Adipocyte (in vitro differentiated cells): ENCODE measurements at regions not wholly inside any gene's neighbourhood (a gene's known extent, or its start where the extent isn't known, plus 50 kb on each side); places are given as distances from the start of the nearest gene placed in this dataset.

Experiments used
- DNase-seq: peaks from one replicate; pipeline ENCODE4 v3.0.0-alpha.2; 2015; ENCODE audit warnings: low read depth
- H3K27me3 ChIP-seq: replicated peaks from 2 replicates; pipeline ENCODE4 v1.7.0; 2013; ENCODE audit warnings: mild to moderate bottlenecking, low read length, moderate library complexity; ENCODE audit not compliant: control insufficient read depth, insufficient read depth
- H3K36me3 ChIP-seq: 2 replicates; pipeline ENCODE4 v1.7.0; 2013; ENCODE audit warnings: low read length, mild to moderate bottlenecking, moderate library complexity; ENCODE audit not compliant: control insufficient read depth, insufficient read depth, severe bottlenecking
- H3K4me1 ChIP-seq: 2 replicates; pipeline ENCODE4 v1.7.0; 2013; ENCODE audit warnings: mild to moderate bottlenecking, low read length, moderate library complexity; ENCODE audit not compliant: control insufficient read depth, insufficient read depth
- H3K4me3 ChIP-seq: 2 replicates; pipeline ENCODE4 v1.7.0; 2013; ENCODE audit warnings: mild to moderate bottlenecking, low read length, moderate library complexity
- H3K9ac ChIP-seq: 2 replicates; pipeline ENCODE4 v1.7.0; 2013; ENCODE audit warnings: mild to moderate bottlenecking, low read length, moderate library complexity
- H3K9me3 ChIP-seq: 2 replicates; pipeline ENCODE4 v1.7.0; 2013; ENCODE audit warnings: mild to moderate bottlenecking, low read length, moderate library complexity; ENCODE audit not compliant: control insufficient read depth

GRCh38 chr7:137094-137891 is 55.1 kb upstream of the FAM20C start:
- H3K4me3 ChIP-seq: no peak overlapping the region
- H3K9ac ChIP-seq: no peak overlapping the region
- no peaks in the 10 kb centered on the region for H3K36me3 ChIP-seq
- H3K4me1 ChIP-seq: peaks cover 13% of the 10 kb centered on the region
- peaks cover 7% of the 10 kb centered on the region for H3K27me3 ChIP-seq
- H3K9me3 ChIP-seq: no peaks in the 10 kb centered on the region
- no peak for DNase-seq

GRCh38 chr7:139131-139530 is 53.2 kb upstream of the FAM20C start:
- no peaks in the 10 kb centered on the region for H3K9me3 ChIP-seq
- no peak overlapping the region for H3K9ac ChIP-seq
- peaks cover 7% of the 10 kb centered on the region for H3K27me3 ChIP-seq
- no peak overlapping the region for H3K4me3 ChIP-seq
- H3K4me1 ChIP-seq: peaks cover 25% of the 10 kb centered on the region
- no peak for DNase-seq
- H3K36me3 ChIP-seq: no peaks in the 10 kb centered on the region

GRCh38 chr7:139561-140243 is 52.7 kb upstream of the FAM20C start:
- Histone ChIP-seq H3K9ac (no peak overlapping the region), H3K4me3 (no peak overlapping the region), H3K4me1 (peaks cover 25% of the 10 kb centered on the region), H3K36me3 (no peaks in the 10 kb centered on the region), H3K9me3 (no peaks in the 10 kb centered on the region), H3K27me3 (peaks cover 7% of the 10 kb centered on the region)
- no peak for DNase-seq

- Histone ChIP-seq H3K9me3 (no peaks in the 10 kb centered on the region), H3K27me3 (peaks cover 7% of the 10 kb centered on the region), H3K4me1 (peaks cover 25% of the 10 kb centered on the region), H3K4me3 (no peak overlapping the region), H3K9ac (no peak overlapping the region), H3K36me3 (peaks cover 3% of the 10 kb centered on the region)
- no peak for DNase-seq
These were observed 51.4 kb upstream of the FAM20C start for GRCh38 chr7:140996-141395.

- H3K9ac ChIP-seq: peak overlapping the region; percentile 67
- peaks cover 7% of the 10 kb centered on the region for H3K27me3 ChIP-seq
- H3K9me3 ChIP-seq: no peaks in the 10 kb centered on the region
- peaks cover 25% of the 10 kb centered on the region for H3K4me1 ChIP-seq
- H3K4me3 ChIP-seq: no peak overlapping the region
- H3K36me3 ChIP-seq: peaks cover 3% of the 10 kb centered on the region
- no peak for DNase-seq
These were observed 50.0 kb upstream of the FAM20C start for GRCh38 chr7:142248-142941.
